Breast epithelium (tissue), 4 donors: ENCODE measurements at regions not wholly inside any gene's neighbourhood (a gene's known extent, or its start where the extent isn't known, plus 50 kb on each side); places are given as distances from the start of the nearest gene placed in this dataset.

Experiments used
- DNase-seq, 2 donors: peaks; one replicate each; pipeline ENCODE4 v3.0.0-alpha.2; 2019; ENCODE audit warnings: low spot score in 2 of 2
- H3K27ac ChIP-seq, 2 donors: fragments of 200-600 bp; sonication (generic) in 1 of 2; one replicate each; pipeline ENCODE4 v1.5.1; 2016 to 2019; ENCODE audit warnings: mild to moderate bottlenecking in 1 of 2
- H3K27me3 ChIP-seq, 2 donors: fragments of 200-600 bp; sonication (generic) in 1 of 2; one replicate each; pipeline versions ENCODE4 v1.5.1 to v1.6.0; 2017 to 2019; ENCODE audit warnings: control low read depth in 1 of 2, mild to moderate bottlenecking in 1 of 2
- H3K36me3 ChIP-seq: fragments of 200-600 bp; one replicate; pipeline ENCODE4 v1.5.1; 2019
- H3K4me1 ChIP-seq, 2 donors: fragments of 200-600 bp; sonication (generic); one replicate each; pipeline ENCODE4 v1.5.1; 2016 to 2019; ENCODE audit warnings: control low read depth in 1 of 2
- H3K4me3 ChIP-seq, 3 donors: fragments of 200-600 bp; sonication (generic); 1 replicate in 2 of 3; 2 replicates in 1 of 3; pipeline ENCODE4 v1.5.1; 2016 to 2019; ENCODE audit warnings: mild to moderate bottlenecking in 3 of 3, moderate library complexity in 2 of 3
- H3K9me3 ChIP-seq, 2 donors: fragments of 200-600 bp; sonication (generic) in 1 of 2; one replicate each; pipeline ENCODE4 v1.5.1; 2016 to 2019; ENCODE audit warnings: control low read depth in 1 of 2
- POLR2A ChIP-seq: fragments of 450-650 bp; IDR thresholded peaks from one replicate; pipeline ENCODE4 v1.6.1; 2016; ENCODE audit warnings: antibody characterized with exemption, mild to moderate bottlenecking, moderate library complexity
- POLR2AphosphoS5 ChIP-seq, 3 donors: sonication (generic); formaldehyde crosslinking; IDR thresholded peaks; one replicate each; pipeline ENCODE4 v1.6.1; 2017; ENCODE audit warnings: antibody characterized with exemption in 3 of 3
- intact Hi-C: fragments of 100-400 bp; cut with DNase I; formaldehyde crosslinking; loops from one replicate; pipeline ENCODE4 v1.15.1; 2023; ENCODE audit warnings: low total_unique reads
- TF ChIP-seq, protein P1 (sequence below), 3 donors: fragments of 450-650 bp; IDR thresholded peaks; one replicate each; pipeline ENCODE4 v1.5.1; 2016 to 2017; ENCODE audit warnings: antibody characterized with exemption in 3 of 3, mild to moderate bottlenecking in 3 of 3, moderate library complexity in 3 of 3

DNA sequence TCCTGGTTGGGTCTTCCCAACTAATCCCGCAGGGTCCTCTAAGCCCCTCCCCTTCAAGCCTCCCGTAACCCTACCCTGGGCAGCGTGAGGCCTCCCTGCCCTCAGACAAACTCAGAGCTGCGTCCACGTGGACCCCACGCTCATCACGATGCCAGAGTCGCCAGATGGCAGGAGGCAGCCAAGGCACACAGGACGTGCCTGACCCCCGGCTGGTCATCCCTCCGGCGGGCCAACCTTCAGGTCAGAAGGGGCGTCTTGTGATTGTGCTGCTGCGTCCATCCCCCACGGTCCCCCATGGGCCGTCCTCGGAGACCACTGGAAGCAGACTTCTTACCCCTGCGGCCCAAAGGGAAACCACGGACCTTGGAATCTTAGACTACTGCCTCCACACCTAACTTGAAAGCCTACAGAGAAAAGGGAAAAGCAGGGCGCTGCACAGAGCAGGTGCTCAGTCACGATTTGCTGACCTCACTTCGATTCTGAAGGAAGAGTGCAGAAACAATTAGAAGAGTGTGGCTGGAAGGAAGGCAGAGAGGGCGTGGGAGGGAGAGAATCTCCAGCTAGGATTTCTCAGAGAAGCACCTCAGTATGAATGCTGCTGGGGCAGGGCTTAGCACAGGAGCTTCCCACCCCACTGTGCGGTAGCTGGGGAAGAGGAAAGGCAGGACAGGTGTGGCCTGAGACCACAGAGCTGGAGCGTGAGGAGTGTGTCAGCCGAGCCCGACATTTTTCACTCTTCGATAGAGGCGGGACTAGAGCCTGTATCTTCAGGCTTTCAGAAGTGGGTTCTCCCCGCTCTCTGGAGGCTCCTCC, 174.8 kb downstream of the ERCC6L2 start:
- no peaks in the 10 kb centered on the region for H3K36me3 ChIP-seq
- intact Hi-C loops: no loop called here
- DNase-seq: no peak
- H3K9me3 ChIP-seq: no peaks in the 10 kb centered on the region
- H3K27me3 ChIP-seq: no peaks in the 10 kb centered on the region
- H3K27ac ChIP-seq: no peak overlapping the region
- no peak for TF ChIP-seq POLR2AphosphoS5 (IDR thresholded peaks at IDR 0.05)
- TF ChIP-seq, protein P1, sequence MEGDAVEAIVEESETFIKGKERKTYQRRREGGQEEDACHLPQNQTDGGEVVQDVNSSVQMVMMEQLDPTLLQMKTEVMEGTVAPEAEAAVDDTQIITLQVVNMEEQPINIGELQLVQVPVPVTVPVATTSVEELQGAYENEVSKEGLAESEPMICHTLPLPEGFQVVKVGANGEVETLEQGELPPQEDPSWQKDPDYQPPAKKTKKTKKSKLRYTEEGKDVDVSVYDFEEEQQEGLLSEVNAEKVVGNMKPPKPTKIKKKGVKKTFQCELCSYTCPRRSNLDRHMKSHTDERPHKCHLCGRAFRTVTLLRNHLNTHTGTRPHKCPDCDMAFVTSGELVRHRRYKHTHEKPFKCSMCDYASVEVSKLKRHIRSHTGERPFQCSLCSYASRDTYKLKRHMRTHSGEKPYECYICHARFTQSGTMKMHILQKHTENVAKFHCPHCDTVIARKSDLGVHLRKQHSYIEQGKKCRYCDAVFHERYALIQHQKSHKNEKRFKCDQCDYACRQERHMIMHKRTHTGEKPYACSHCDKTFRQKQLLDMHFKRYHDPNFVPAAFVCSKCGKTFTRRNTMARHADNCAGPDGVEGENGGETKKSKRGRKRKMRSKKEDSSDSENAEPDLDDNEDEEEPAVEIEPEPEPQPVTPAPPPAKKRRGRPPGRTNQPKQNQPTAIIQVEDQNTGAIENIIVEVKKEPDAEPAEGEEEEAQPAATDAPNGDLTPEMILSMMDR (IDR thresholded peaks at IDR 0.05): no peak
- H3K4me3 ChIP-seq: no peak overlapping the region
- H3K4me1 ChIP-seq: no peaks in the 10 kb centered on the region

DNA sequence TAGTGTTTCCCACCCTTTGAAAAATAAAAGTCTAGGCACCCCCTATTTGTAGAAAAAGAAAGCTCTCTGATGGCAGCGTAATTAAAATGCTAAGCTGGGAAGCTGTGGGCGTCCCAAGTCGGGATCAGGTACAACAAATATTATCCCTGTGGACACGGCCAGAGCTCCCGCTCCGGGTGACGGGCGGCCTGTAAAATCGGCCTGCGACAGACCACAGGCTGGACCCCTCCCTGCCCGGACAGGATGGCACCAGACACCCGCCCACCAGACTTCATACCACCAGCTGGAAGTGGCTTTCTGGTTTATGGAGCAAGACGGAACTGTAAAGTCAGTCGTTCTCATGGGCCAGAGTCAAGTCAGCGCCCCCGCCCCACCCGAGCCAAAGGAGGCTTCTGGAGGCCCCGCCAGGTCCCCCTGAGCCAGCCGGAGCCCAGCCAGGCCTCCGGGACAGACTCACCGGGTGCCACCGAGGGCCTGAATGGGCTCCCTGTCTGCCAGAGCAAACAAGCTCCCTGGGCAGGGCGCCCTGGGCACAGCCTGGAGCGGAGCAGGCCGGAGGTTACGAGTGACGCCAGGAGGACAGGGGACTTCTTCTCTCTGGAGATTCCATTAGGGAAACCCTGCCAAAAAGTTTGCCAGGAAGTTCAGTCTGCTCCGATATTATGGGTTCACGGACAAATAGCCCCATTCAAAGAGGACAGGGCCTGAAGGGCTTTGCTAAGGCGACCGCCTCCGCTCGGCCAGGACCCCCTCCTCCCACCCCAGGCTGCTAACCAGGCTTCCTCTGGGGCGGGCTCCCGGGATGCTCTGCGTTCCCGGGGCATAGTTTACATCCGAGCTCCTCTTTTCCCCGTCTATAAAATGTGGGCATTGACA, 173.7 kb downstream of the ERCC6L2 start:
- TF ChIP-seq, protein P1 (IDR thresholded peaks at IDR 0.05): no peak
- no peak for TF ChIP-seq POLR2AphosphoS5 (IDR thresholded peaks at IDR 0.05)
- no peak for TF ChIP-seq POLR2A
- Histone ChIP-seq H3K27ac (peak overlapping the region; percentile 74 to 83), H3K27me3 (no peaks in the 10 kb centered on the region), H3K4me3 (peak overlapping the region in 2 of 3 donors; percentile 34 to 48), H3K4me1 (no peaks in the 10 kb centered on the region), H3K9me3 (no peaks in the 10 kb centered on the region), H3K36me3 (no peaks in the 10 kb centered on the region)
- DNase-seq: peak in 1 of 2 donors; percentile 27
- intact Hi-C loops: loop anchor here (10.0 kb wide), 1 partner anchor 1294 kb away; no protein-coding TSS in a partner anchor

DNA sequence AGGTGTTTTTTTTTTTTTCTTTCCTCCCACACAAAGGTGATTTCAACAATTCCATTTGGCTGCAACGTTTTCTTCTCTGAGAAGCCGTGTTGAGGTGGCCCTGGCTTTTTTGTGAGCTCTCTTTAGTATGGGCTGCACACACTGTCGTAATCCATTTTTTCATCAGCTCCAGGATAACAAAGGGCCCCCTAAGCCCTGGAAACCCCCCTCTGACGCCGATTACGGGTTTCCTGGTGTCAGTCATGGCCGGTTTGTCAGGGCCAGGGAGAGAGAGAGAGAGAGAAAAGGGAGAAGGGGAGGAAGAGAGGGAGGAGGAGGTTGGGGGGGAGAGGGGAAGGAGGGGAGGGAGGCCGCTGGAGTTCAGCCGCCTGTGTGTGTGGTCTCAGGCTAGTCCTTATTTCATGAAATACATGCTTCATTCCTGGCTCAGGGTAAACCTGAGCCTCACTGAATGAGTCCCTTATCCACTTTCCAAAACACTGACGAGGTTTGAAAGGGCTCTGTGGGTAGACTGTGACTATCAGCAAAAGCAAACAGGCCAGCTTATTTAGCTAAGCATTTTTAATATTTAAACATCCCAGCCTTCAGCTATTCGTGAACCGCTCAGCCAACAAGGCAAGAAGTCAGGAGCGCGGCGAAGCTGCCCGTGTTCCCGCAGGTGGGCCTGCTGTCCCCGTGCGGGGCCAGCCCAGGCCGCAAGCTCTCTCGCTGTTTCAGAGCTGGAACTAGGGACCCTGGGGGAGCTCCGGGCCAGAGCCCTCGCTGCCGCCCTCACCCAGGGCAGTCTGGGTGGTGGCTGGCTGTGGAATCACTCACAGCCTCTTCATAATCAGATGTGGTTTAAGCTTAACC, 172.8 kb downstream of the ERCC6L2 start:
- Histone ChIP-seq H3K27me3 (no peaks in the 10 kb centered on the region), H3K9me3 (no peaks in the 10 kb centered on the region), H3K4me3 (peak overlapping the region in 2 of 3 donors; percentile 34 to 48), H3K27ac (peak overlapping the region; percentile 74 to 83), H3K36me3 (no peaks in the 10 kb centered on the region), H3K4me1 (no peaks in the 10 kb centered on the region)
- intact Hi-C loops: loop anchor here (10.0 kb wide), 1 partner anchor 1294 kb away; no protein-coding TSS in a partner anchor
- TF ChIP-seq POLR2A (no peak), POLR2AphosphoS5 (IDR thresholded peaks at IDR 0.05) (no peak)
- TF ChIP-seq, protein P1 (IDR thresholded peaks at IDR 0.05): no peak
- no peak for DNase-seq

DNA sequence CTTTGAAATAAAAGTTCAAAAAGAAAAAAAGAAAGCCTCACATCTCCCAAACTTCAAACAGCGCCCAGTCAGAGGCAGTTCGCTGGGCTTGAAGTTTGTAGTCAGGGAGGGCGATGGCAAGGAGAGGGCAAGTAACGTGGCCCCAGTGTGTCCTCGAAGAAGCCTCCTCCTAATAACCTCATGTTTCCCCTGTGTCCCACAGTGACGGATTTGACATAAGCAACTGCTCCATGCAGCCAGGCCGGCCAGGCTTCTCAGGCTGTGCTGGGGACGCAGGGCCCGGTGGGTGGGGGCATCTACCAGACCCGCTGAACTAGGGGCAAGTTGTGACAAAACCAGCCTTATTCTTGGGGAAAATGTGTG, 172.2 kb downstream of the ERCC6L2 start:
- DNase-seq: no peak
- Histone ChIP-seq H3K9me3 (no peaks in the 10 kb centered on the region), H3K4me1 (no peaks in the 10 kb centered on the region), H3K4me3 (no peak overlapping the region), H3K36me3 (no peaks in the 10 kb centered on the region), H3K27me3 (no peaks in the 10 kb centered on the region), H3K27ac (no peak overlapping the region)
- TF ChIP-seq POLR2AphosphoS5 (IDR thresholded peaks at IDR 0.05) (no peak), POLR2A (no peak)
- TF ChIP-seq, protein P1 (IDR thresholded peaks at IDR 0.05): no peak
- intact Hi-C loops: loop anchor here (10.0 kb wide), 1 partner anchor 1293 kb away; no protein-coding TSS in a partner anchor
